ENCODE measurements at regions not wholly inside any gene's neighbourhood (a gene's known extent, or its start where the extent isn't known, plus 50 kb on each side); places are given as distances from the start of the nearest gene placed in this dataset.

- H3K27me3 Mint-ChIP-seq (ENCODE audit: low read depth), result peaks cover 3% of the 10 kb centered on the region
- H3K27ac ChIP-seq (ENCODE audit: insufficient read length, low read depth, low read length), result no peak overlapping the region
- peaks cover 22 to 30% of the 10 kb centered on the region in 2 experiments for H3K4me1 Mint-ChIP-seq
Measured at GRCh38 chr9:79977074-79977435, 405.3 kb downstream of the TLE4 start.

More at GRCh38 chr9:79977074-79977435, 405.3 kb downstream of the TLE4 start:
- Mint-ChIP-seq H3K36me3 (ENCODE audit: insufficient read depth in 1 of 3, low read depth in 3 of 3) (no peaks in the 10 kb centered on the region), H3K27ac (no peak overlapping the region; a peak in 1 of 7 replicates), H3K4me3 (no peak overlapping the region), H3K9me3 (no peaks in the 10 kb centered on the region)
- no peak overlapping the region for H2BK120ac ChIP-seq (ENCODE audit: low read depth, low read length, poor library complexity, severe bottlenecking)
- H3K4me1 ChIP-seq (ENCODE audit: insufficient read depth, low read length), result peaks cover 4% of the 10 kb centered on the region; the same call in 1 of the 2 replicates
- H2BK20ac ChIP-seq (ENCODE audit: low read depth, low read length, poor library complexity, severe bottlenecking), result no peak overlapping the region
- no peak overlapping the region for H3K4ac ChIP-seq (ENCODE audit: low read depth, low read length)
- H2BK12ac ChIP-seq (ENCODE audit: insufficient read length, low read depth, low read length), result no peak overlapping the region
- H3K4me2 ChIP-seq (ENCODE audit: insufficient read depth, insufficient read length, low read length), result no peak overlapping the region
- no peaks in the 10 kb centered on the region for H3K27me3 ChIP-seq (ENCODE audit: insufficient read depth, low read length)
- no peaks in the 10 kb centered on the region for H3K79me2 ChIP-seq (ENCODE audit: insufficient read depth, low read length)
- H4K91ac ChIP-seq (ENCODE audit: insufficient read length, low read depth, low read length), result no peak overlapping the region
- no peak overlapping the region for H4K5ac ChIP-seq (ENCODE audit: insufficient read length, low read depth, low read length)
- no peak overlapping the region for H3K14ac ChIP-seq (ENCODE audit: insufficient read depth, low read length)
- H2AFZ ChIP-seq (ENCODE audit: low read length), result no peak overlapping the region
- no peak overlapping the region for H3K18ac ChIP-seq (ENCODE audit: insufficient read length, low read depth, low read length)
- no peak overlapping the region for H3K56ac ChIP-seq (ENCODE audit: insufficient read length, low read depth, low read length)
- no peak overlapping the region for H2AK5ac ChIP-seq (ENCODE audit: insufficient read length, low read length)
- no peaks in the 10 kb centered on the region for H3K79me1 ChIP-seq (ENCODE audit: insufficient read depth, low read depth, low read length, poor library complexity, severe bottlenecking)
- no peak for TF ChIP-seq CTCF (conservative IDR thresholded peaks at IDR 0.05)
- no peaks in the 10 kb centered on the region for H4K20me1 ChIP-seq (ENCODE audit: control insufficient read depth, insufficient read depth, insufficient read length)
- H2BK15ac ChIP-seq (ENCODE audit: low read depth, low read length), result no peak overlapping the region
- no CpG with 5 or more reads among the region's 10 CpGs for WGBS (ENCODE audit: extremely low coverage, insufficient read length, low lambda C conversion rate)
- no peak overlapping the region for H3T11ph ChIP-seq (ENCODE audit: low read length)
- H3K23me2 ChIP-seq (ENCODE audit: insufficient read length, low read depth, low read length, poor library complexity, severe bottlenecking), result no peaks in the 10 kb centered on the region
- no peak overlapping the region for H4K8ac ChIP-seq (replicated peaks; ENCODE audit: insufficient read length, low read depth, low read length)
- H3K9ac ChIP-seq (ENCODE audit: extremely low read depth, insufficient read length, low read length), result no peak overlapping the region
- no peak for DNase-seq
- H2BK5ac ChIP-seq (ENCODE audit: insufficient read length, low read length), result no peak overlapping the region
- H3K23ac ChIP-seq (ENCODE audit: insufficient read length, low read depth, low read length), result no peak overlapping the region
- H3K9me3 ChIP-seq (ENCODE audit: control insufficient read depth, low read depth, low read length), result no peaks in the 10 kb centered on the region

All from H9 (cell line).